ENCODE measurements at regions not wholly inside any gene's neighbourhood (a gene's known extent, or its start where the extent isn't known, plus 50 kb on each side); places are given as distances from the start of the nearest gene placed in this dataset.

DNA sequence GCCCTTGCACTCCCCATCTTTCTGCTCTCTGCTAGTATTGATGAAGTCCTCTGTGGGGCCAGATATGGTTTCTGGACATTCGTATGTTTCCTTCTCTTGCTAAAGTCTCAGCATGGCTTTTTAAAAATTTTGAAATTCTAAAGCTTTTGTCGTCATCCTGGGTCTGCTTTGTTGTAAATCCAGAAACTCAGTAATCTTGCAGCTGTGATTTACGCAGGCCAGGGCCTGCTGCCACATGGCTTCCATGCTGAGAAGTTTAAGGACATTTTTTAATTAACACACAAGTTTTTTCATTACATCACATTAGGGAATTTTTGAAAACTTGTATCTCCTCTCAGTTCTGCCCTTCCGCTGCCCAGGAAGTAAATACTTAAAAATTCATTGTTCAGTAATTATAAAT lies 686.1 kb upstream of the IGFBP3 start:
- Mint-ChIP-seq H3K9me3 (peaks cover 2% of the 10 kb centered on the region), H3K27me3 (no peaks in the 10 kb centered on the region), H3K4me1 (ENCODE audit: low read depth) (no peaks in the 10 kb centered on the region), H3K27ac (no peak overlapping the region), H3K36me3 (ENCODE audit: low read depth) (no peaks in the 10 kb centered on the region), H3K4me3 (no peak overlapping the region)
- Histone ChIP-seq H3K27me3 (ENCODE audit: control insufficient read depth in 1 of 2, insufficient read depth in 2 of 2, low read length in 2 of 2) (no peaks in the 10 kb centered on the region), H3K4me1 (ENCODE audit: insufficient read depth, low read length) (no peaks in the 10 kb centered on the region), H3K4me3 (ENCODE audit: low read length) (no peak overlapping the region), H3K27ac (ENCODE audit: low read depth in 1 of 2, low read length in 2 of 2) (no peak overlapping the region), H3K9me3 (ENCODE audit: control insufficient read depth in 1 of 2, insufficient read depth in 1 of 2, low read length in 2 of 2) (peaks cover 0 to 8% of the 10 kb centered on the region in 2 experiments), H3K36me3 (ENCODE audit: insufficient read depth, low read length) (no peaks in the 10 kb centered on the region)
- CTCF ChIA-PET, result no interaction called here
- POLR2A ChIA-PET, result no interaction called here
- TF ChIP-seq, protein P1, sequence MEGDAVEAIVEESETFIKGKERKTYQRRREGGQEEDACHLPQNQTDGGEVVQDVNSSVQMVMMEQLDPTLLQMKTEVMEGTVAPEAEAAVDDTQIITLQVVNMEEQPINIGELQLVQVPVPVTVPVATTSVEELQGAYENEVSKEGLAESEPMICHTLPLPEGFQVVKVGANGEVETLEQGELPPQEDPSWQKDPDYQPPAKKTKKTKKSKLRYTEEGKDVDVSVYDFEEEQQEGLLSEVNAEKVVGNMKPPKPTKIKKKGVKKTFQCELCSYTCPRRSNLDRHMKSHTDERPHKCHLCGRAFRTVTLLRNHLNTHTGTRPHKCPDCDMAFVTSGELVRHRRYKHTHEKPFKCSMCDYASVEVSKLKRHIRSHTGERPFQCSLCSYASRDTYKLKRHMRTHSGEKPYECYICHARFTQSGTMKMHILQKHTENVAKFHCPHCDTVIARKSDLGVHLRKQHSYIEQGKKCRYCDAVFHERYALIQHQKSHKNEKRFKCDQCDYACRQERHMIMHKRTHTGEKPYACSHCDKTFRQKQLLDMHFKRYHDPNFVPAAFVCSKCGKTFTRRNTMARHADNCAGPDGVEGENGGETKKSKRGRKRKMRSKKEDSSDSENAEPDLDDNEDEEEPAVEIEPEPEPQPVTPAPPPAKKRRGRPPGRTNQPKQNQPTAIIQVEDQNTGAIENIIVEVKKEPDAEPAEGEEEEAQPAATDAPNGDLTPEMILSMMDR (IDR thresholded peaks at IDR 0.05), result no peak
- intact Hi-C loops (cut with DNase I, micrococcal nuclease), result no loop called here
- no peak for ATAC-seq (ENCODE audit: poor library complexity)
- no peak for DNase-seq

DNA sequence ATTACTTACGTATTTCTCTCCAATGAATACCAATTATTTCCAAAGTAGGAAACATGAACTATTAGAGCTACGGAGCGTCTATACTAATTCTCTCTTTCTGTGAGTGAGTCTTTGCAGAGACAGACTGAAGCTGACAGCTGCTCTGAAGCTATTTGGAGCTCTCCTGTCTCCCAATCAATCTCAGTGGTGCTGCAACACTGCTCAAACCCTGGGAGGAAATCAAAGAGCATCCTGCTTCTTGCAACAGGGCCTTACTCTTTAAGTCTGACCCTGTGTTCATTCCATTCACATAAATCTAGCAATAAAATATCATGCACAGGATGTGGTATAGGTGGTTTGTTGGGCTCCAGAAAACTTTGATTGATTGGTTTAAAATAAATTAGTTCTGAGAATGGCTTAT lies 685.7 kb upstream of the IGFBP3 start:
- CTCF ChIA-PET, result no interaction called here
- H3K4me3 Mint-ChIP-seq, result no peak overlapping the region
- TF ChIP-seq, protein P1 (IDR thresholded peaks at IDR 0.05), result no peak
- Histone ChIP-seq H3K36me3 (ENCODE audit: insufficient read depth, low read length) (no peaks in the 10 kb centered on the region), H3K4me3 (ENCODE audit: low read length) (no peak overlapping the region), H3K27me3 (ENCODE audit: control insufficient read depth in 1 of 2, insufficient read depth in 2 of 2, low read length in 2 of 2) (no peaks in the 10 kb centered on the region), H3K4me1 (ENCODE audit: insufficient read depth, low read length) (no peaks in the 10 kb centered on the region), H3K9me3 (ENCODE audit: control insufficient read depth in 1 of 2, insufficient read depth in 1 of 2, low read length in 2 of 2) (peaks cover 0 to 8% of the 10 kb centered on the region in 2 experiments), H3K27ac (ENCODE audit: low read depth in 1 of 2, low read length in 2 of 2) (no peak overlapping the region)
- intact Hi-C loops (cut with DNase I, micrococcal nuclease), result no loop called here
- DNase-seq, result no peak
- no peaks in the 10 kb centered on the region for H3K4me1 Mint-ChIP-seq (ENCODE audit: low read depth)
- POLR2A ChIA-PET, result no interaction called here
- H3K27me3 Mint-ChIP-seq, result no peaks in the 10 kb centered on the region
- H3K36me3 Mint-ChIP-seq (ENCODE audit: low read depth), result no peaks in the 10 kb centered on the region
- no peak overlapping the region for H3K27ac Mint-ChIP-seq
- peaks cover 2% of the 10 kb centered on the region for H3K9me3 Mint-ChIP-seq
- no peak for ATAC-seq (ENCODE audit: poor library complexity)

DNA sequence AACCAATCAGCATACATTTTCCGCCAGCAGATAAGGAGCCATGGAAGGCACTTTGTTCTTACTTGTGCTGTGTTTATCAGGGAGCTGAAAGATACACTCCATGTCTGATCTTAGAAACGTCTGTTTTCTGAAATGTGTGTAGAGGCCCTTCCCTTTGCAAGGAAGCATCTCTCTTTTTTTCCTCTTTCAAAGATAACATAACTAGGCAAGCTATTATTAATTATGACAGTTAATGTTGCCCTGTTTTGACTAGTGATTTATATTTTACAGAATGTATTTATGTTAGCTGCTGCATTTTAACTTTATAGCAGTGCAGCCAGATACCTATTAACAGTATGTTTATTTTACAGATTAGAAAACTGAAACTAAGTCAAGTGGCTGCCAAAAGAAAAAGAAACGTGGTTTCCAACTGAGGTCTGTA lies 683.2 kb upstream of the IGFBP3 start:
- Mint-ChIP-seq H3K36me3 (ENCODE audit: low read depth) (no peaks in the 10 kb centered on the region), H3K9me3 (peaks cover 2% of the 10 kb centered on the region), H3K4me1 (ENCODE audit: low read depth) (no peaks in the 10 kb centered on the region), H3K27ac (no peak overlapping the region), H3K4me3 (no peak overlapping the region), H3K27me3 (no peaks in the 10 kb centered on the region)
- DNase-seq, result no peak
- intact Hi-C loops (cut with DNase I, micrococcal nuclease), result no loop called here
- no peak for ATAC-seq (ENCODE audit: poor library complexity)
- TF ChIP-seq, protein P1 (IDR thresholded peaks at IDR 0.05), result no peak
- no peak overlapping the region for H3K27ac ChIP-seq (ENCODE audit: low read depth in 1 of 2, low read length in 2 of 2)
- ChIA-PET POLR2A (no interaction called here), CTCF (no interaction called here)
- H3K4me1 ChIP-seq (ENCODE audit: insufficient read depth, low read length), result no peaks in the 10 kb centered on the region
- H3K9me3 ChIP-seq (ENCODE audit: control insufficient read depth in 1 of 2, insufficient read depth in 1 of 2, low read length in 2 of 2), result peaks cover 0 to 8% of the 10 kb centered on the region in 2 experiments
- no peaks in the 10 kb centered on the region for H3K27me3 ChIP-seq (ENCODE audit: control insufficient read depth in 1 of 2, insufficient read depth in 2 of 2, low read length in 2 of 2)
- H3K36me3 ChIP-seq (ENCODE audit: insufficient read depth, low read length), result no peaks in the 10 kb centered on the region
- H3K4me3 ChIP-seq (ENCODE audit: low read length), result no peak overlapping the region

Measured in CD4-positive, alpha-beta T cell (primary cell).